NOMO-1 treated with DMSO at 0.1 percent for 48 hours (cell line): ENCODE measurements at regions not wholly inside any gene's neighbourhood (a gene's known extent, or its start where the extent isn't known, plus 50 kb on each side); places are given as distances from the start of the nearest gene placed in this dataset.
"Not testable (repeated sequence)": the region's sequence is repeated elsewhere in the genome, so short reads cannot be mapped to it uniquely, and the experiment has no call there.

Source experiments
- DNase-seq: peaks from one replicate; lab custom pipeline; 2025; ENCODE audit not compliant: unreplicated experiment; lab: John Stamatoyannopoulos, UW

GRCh38 chr5:142259758-142260157 is 65.1 kb downstream of the SPRY4 start:
- no peak for DNase-seq

DNA sequence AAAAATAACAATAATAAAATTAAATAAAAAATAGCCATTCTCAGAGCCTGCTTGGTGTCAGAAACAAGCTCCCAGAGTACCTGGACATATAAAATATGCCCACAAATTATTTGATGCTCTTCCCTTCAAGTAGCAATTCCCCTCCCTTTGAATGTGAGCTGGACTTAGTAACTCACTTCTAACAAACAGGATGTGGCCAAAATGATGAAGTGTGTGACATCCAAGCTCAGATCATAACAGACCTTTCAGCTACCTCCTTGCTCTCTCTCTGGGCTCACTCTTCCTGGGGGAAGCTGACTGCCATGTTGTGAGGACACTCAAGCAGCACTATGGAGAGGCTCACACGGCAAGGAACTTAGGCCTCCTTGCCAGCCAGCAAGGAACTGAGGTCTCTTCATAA is 69.0 kb downstream of the SPRY4 start:
- no peak for DNase-seq

DNA sequence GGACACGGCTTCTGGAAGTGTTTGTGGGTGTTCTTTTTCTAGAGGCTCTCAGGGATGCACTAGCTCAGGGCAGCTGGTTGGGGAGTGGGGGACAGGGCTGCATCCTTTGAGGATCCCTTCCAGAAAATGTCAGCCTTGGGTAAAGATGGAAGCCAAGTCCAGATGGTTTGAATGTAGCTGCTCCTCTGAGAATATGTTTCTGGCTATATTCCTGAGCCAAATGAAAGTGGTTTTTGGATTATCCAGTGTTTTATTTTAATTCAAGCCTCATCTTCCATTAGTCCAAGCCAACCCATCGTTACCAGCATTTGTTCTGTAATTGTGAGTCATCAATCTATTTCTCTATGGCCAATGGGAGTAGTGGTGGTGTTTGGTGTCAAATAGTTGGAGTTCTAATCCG is 70.4 kb downstream of the SPRY4 start:
- DNase-seq: no peak

GRCh38 chr5:142253938-142254337 is 70.9 kb downstream of the SPRY4 start:
- DNase-seq: no peak

GRCh38 chr5:142250119-142250518 is 74.7 kb downstream of the SPRY4 start:
- no peak for DNase-seq

GRCh38 chr5:142248853-142249462 is 75.9 kb downstream of the SPRY4 start:
- no peak for DNase-seq

GRCh38 chr5:142246258-142246657 is 78.6 kb downstream of the SPRY4 start:
- no peak for DNase-seq

DNA sequence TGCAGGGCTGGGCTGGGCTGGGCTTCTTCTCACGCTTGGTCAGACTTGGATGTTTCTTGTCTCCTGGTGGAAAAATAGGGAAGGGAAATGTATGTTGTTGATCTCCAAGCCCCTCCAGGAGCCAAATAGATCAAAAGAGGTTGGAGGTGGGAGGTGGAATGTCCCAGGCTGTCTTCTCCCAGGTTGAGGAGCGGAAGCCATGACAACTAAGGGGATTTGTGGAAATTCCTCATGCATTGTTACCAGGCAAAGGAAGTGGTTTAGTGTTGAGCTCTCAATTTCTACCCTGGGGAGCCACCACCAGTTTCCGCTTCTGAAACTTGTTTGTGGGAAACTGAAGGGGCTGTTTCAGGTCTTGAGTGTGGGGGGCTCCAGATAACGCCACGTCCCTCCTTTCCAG is 79.0 kb downstream of the SPRY4 start:
- DNase-seq: no peak

- no peak for DNase-seq
Measured at GRCh38 chr5:142244440-142244839, 80.4 kb downstream of the SPRY4 start.

DNA sequence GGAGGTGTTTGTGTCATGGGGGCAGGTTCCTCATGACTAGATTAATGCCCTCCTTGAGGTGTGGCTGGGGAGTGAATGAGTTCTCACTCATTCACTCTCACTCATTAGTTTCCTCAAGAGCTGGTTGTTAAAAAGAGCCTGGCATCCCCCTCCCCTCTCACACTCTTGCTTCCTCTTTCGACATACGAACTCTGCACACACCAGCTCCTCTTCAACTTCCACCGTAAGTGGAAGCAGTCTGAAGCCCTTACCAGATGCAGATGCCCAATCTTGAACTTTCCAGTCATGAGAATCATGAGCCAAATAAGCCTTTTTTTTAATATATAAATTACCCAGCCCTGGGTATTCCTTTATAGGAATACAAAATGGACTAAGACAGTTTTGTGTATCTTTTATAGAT is 82.5 kb downstream of the SPRY4 start:
- DNase-seq: no peak

- DNase-seq: no peak
Measured at GRCh38 chr5:142239394-142240159, 85.2 kb downstream of the SPRY4 start.

- DNase-seq: no peak
Measured at GRCh38 chr5:142237707-142238106, 87.1 kb downstream of the SPRY4 start.

- DNase-seq: not testable (repeated sequence)
Measured at GRCh38 chr5:142236673-142237290, 88.0 kb downstream of the SPRY4 start.

- no peak for DNase-seq
Measured at GRCh38 chr5:142235870-142236672, 88.8 kb downstream of the SPRY4 start.

DNA sequence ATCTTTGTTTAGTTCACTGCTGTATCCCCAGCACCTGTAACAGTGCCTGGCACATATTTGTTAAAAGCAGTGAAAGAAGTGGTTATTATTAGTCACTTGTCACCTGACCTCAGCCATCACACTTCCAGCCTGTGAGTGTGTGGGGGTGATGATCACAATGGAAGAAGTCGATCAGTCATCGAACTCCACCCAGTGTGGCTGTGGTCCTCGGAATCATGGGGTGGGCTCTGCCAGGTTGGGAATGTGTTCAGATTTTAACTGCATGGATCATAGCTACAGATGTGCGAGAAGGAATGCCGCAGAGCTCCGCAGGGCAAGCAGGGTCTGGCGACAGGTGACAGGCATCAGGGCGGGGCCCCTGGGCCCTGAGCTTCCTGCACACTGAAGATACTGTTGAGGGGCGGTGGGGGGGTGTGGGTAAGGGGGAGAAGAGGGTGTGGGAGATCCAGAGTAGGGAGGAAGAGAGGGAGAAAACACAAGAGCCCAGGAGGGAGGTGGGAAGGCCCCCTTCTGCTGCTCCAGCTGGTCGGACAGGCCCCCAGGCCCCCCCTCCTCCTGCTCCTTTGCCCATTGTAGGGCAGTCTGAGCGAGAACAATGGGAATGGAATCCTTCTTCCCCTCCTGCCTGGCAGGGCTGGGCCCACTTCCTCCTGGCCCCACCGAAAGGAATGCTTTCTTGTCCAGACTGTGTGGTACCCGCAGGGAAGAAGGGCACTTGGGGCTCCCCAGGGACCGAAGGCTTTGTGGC is 89.6 kb downstream of the SPRY4 start:
- no peak for DNase-seq

DNA sequence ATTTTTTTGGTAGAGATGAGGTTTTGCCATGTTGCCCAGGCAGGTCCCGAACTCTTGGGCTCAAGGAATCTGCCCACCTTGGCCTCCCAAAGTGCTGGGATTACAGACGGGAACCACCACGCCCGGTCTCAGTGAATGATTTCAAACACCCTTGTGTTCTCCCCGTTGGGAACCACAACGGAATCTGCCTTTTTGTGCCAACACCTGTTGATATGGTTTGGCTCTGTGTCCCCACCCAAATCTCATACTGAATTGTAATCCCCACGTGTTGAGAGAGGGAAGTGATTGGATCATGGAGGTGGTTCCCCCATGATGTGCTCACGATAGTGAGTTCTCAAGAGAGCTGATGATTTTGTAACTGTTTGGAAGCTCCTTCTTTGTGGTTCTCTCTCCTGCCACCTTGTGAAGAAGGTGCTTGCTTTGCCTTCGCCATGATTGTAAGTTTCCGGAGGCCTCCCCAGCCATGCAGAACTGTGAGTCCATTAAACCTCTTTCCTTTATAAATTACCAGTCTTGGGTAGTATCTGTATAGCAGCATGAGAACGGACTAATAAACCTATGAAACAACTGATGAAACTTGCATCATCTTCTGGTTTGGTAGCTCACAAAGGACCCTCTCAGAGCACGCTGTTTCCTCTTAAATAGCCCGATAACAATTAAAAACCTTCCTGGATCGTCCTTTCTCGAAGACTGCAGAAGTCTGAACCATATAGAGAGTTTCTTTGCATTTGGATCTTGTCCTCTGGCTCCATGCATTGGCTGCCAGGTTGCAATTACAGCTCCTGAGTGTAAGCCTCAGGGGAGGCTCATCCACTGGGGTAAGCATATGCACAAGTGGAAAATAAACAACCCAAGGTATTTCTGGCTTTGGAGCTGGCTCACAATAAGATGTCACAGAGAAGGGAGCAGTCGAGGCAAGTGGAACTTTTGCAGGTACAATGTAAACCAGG is 91.5 kb downstream of the SPRY4 start:
- DNase-seq: no peak

DNA sequence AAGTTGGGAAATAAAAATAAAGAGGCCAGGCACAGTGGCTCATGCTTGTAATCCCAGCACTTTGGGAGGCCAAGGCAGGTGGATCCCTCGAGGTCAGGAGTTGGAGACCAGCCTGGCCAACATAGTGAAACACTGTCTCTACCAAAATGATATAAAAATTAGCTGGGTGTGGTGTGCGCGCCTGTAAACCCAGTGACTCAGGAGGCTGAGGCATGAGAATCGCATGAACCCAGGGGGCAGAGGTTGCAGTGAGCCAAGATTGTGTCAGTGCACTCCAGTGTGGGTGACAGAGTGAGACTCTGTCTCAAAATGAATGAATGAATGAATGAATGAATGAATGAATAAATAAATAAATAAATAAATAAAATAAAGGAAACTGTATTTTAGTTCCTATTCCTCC is 93.9 kb downstream of the SPRY4 start:
- DNase-seq: not testable (repeated sequence)

GRCh38 chr5:142225141-142225540 is 99.7 kb downstream of the SPRY4 start:
- DNase-seq: no peak

GRCh38 chr5:142222866-142223558 is 101.8 kb downstream of the SPRY4 start:
- DNase-seq: no peak
